K562 (cell line): ENCODE measurements at regions not wholly inside any gene's neighbourhood (a gene's known extent, or its start where the extent isn't known, plus 50 kb on each side); places are given as distances from the start of the nearest gene placed in this dataset.

Experiments used
- CC2D1A ChIP-seq: fragments of 450-650 bp; IDR thresholded peaks from 2 replicates; pipeline ENCODE4 v1.6.1; 2017; ENCODE audit warnings: mild to moderate bottlenecking
- CTBP1 ChIP-seq: fragments of 450-650 bp; IDR thresholded peaks from 2 replicates; pipeline ENCODE4 v1.6.1; 2016; ENCODE audit warnings: borderline replicate concordance
- ELF1 ChIP-seq: fragments of 200-800 bp; sonication (Bioruptor generic); IDR thresholded peaks from 2 replicates; pipeline ENCODE4 v1.6.1; 2016; ENCODE audit warnings: missing genetic modification characterization, missing compliant biosample characterization
- FOSL1 ChIP-seq: fragments of 200-800 bp; sonication (Bioruptor generic); conservative IDR thresholded peaks from 2 replicates; pipeline ENCODE4 v1.6.1; 2016; ENCODE audit warnings: missing genetic modification characterization, missing compliant biosample characterization
- FOXK2 ChIP-seq, 2 experiments: fragments of 450-650 bp; IDR thresholded peaks in 1 of 2; conservative IDR thresholded peaks in 1 of 2; 2 replicates each; pipeline ENCODE4 v1.6.1; 2016; ENCODE audit warnings: low read depth in 2 of 2, mild to moderate bottlenecking in 1 of 2
- MAFG ChIP-seq: fragments of 450-650 bp; conservative IDR thresholded peaks from 2 replicates; pipeline ENCODE4 v1.6.1; 2016; ENCODE audit warnings: missing genetic modification characterization, missing compliant biosample characterization
- MEF2D ChIP-seq: conservative IDR thresholded peaks from 2 replicates; pipeline ENCODE4 v1.6.1; 2016; ENCODE audit warnings: low read depth, missing genetic modification characterization, missing compliant biosample characterization
- NELFE ChIP-seq: IDR thresholded peaks from 2 replicates; pipeline ENCODE4 v1.6.1; 2011; ENCODE audit warnings: mild to moderate bottlenecking; ENCODE audit not compliant: insufficient read depth, insufficient read length
- POLR2AphosphoS2 ChIP-seq: IDR thresholded peaks from 2 replicates; pipeline ENCODE4 v1.6.1; 2012; ENCODE audit warnings: low read length, improper control_type of control experiment
- POLR3A ChIP-seq: IDR thresholded peaks from 2 replicates; pipeline ENCODE4 v1.6.1; 2011; ENCODE audit warnings: borderline replicate concordance, mild to moderate bottlenecking, moderate library complexity; ENCODE audit not compliant: insufficient read length, insufficient read depth; ENCODE audit errors: extremely low read depth
- SP2 ChIP-seq: IDR thresholded peaks from 2 replicates; pipeline ENCODE4 v1.6.1; 2011; ENCODE audit warnings: mild to moderate bottlenecking, low read depth, low read length, moderate library complexity; ENCODE audit not compliant: poor library complexity, severe bottlenecking; ENCODE audit errors: extremely low read depth
- SRSF3 ChIP-seq: fragments of 200-400 bp; formaldehyde crosslinking; IDR thresholded peaks from 2 replicates; pipeline ENCODE4 v1.6.1; 2016; ENCODE audit warnings: mild to moderate bottlenecking, low read length, moderate library complexity; ENCODE audit not compliant: insufficient read depth
- SUPT5H ChIP-seq: fragments of 450-650 bp; IDR thresholded peaks from 2 replicates; pipeline ENCODE4 v1.6.1; 2016
- TAF1 ChIP-seq: IDR thresholded peaks from 2 replicates; pipeline ENCODE4 v1.6.1; 2011; ENCODE audit warnings: mild to moderate bottlenecking, low read length, moderate library complexity; ENCODE audit not compliant: insufficient read depth, control insufficient read depth, severe bottlenecking; ENCODE audit errors: extremely low read depth
- TCFL5 ChIP-seq: fragments of 250-450 bp; sonication (Bioruptor Pico); conservative IDR thresholded peaks from 2 replicates; pipeline ENCODE4 v1.6.1; 2021; ENCODE audit warnings: mild to moderate bottlenecking, moderate library complexity, matching md5 sums
- ZFP36 ChIP-seq: fragments of 150-350 bp; IDR thresholded peaks from 2 replicates; pipeline ENCODE4 v1.6.1; 2018; ENCODE audit warnings: low read length, low read depth; ENCODE audit not compliant: partially characterized antibody
- TF ChIP-seq, protein P1 (sequence below): IDR thresholded peaks from 2 replicates; pipeline ENCODE4 v1.6.1; 2012; ENCODE audit warnings: low read depth, low read length, improper control_type of control experiment, borderline replicate concordance
- TF ChIP-seq, protein P2 (sequence below): sonication (generic); formaldehyde crosslinking; IDR thresholded peaks from 2 replicates; pipeline ENCODE4 v1.8.0; 2023; ENCODE audit warnings: mild to moderate bottlenecking, missing genetic modification reagents
- TF ChIP-seq, protein P3 (sequence below): fragments of 250-450 bp; sonication (Bioruptor Pico); IDR thresholded peaks from 2 replicates; pipeline ENCODE4 v1.8.0; 2022; ENCODE audit warnings: inconsistent platforms

DNA sequence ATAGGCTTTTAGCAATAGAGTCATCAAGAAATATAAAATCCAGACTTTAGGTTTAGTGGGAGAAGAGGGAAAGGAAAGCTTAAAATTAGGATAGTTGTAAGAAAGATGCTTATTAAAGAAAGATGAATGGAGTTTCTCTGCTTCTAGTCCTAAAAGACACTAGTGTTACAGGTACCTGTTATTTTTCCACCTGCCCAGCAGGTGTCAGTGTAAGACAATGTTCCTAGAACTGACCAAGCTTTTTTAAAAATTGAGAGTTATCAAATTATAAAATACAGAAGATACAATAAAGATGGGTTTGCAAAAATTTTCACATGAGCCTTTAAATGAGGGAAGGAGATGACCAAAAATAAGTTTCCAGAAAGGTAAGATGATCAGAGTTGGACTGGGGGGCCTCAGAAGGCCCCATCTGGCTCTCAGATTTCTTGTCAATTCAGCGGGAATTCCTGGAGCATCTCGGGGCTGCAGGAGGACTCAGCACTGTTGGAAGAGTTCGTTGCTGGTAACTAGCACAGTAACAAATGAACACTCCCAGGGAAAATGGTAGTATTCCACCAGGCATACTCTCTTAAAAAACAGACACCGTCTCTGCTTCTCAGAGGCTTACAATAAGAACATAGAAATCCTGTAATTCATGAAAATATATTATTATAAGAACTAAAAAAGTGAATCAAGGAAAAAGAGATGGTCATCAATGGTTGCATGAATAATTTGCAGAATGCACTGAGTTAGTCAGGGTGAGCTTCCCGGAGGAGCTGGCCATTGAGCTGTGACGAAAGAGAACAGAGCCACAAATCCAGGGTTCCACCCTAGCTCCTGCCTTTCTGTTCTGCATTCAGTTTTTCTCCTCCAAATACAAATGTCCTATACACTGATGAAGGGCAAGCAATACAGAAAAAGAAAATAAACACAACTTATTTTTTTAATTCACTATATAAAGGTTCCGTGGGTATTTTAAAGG is 71.8 kb upstream of the PIK3CG start (continued):
- TF ChIP-seq SRSF3 (no peak), SP2 (no peak), FOSL1 (tag) (no peak), MEF2D (tag) (no peak), ZFP36 (peak; percentile 87), NELFE (no peak), CTBP1 (peak; percentile 41; the same call in 1 of the 2 replicates), MAFG (tag) (peak; percentile 70), ELF1 (tag) (0 out of 2 replicates have a peak, but pooled peaks have one; percentile 26), POLR3A (no peak), TAF1 (no peak), SUPT5H (peak; percentile 43), FOXK2 (conservative IDR thresholded peaks at IDR 0.05 in 1 of 2, IDR thresholded peaks at IDR 0.05 in 1 of 2; ENCODE audit: low read depth in 2 of 2) (no peak), TCFL5 (CRISPR knock-in tag) (no peak), POLR2AphosphoS2 (0 out of 2 replicates have a peak, but pooled peaks have one; percentile 30), CC2D1A (peak; percentile 36; the same call in 1 of the 2 replicates)
- TF ChIP-seq, protein P1, sequence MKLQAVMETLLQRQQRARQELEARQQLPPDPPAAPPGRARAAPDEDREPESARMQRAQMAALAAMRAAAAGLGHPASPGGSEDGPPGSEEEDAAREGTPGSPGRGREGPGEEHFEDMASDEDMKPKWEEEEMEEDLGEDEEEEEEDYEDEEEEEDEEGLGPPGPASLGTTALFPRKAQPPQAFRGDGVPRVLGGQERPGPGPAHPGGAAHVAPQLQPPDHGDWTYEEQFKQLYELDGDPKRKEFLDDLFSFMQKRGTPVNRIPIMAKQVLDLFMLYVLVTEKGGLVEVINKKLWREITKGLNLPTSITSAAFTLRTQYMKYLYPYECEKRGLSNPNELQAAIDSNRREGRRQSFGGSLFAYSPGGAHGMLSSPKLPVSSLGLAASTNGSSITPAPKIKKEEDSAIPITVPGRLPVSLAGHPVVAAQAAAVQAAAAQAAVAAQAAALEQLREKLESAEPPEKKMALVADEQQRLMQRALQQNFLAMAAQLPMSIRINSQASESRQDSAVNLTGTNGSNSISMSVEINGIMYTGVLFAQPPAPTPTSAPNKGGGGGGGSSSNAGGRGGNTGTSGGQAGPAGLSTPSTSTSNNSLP: peak; percentile 72; the same call in 1 of the 2 replicates
- TF ChIP-seq, protein P2, sequence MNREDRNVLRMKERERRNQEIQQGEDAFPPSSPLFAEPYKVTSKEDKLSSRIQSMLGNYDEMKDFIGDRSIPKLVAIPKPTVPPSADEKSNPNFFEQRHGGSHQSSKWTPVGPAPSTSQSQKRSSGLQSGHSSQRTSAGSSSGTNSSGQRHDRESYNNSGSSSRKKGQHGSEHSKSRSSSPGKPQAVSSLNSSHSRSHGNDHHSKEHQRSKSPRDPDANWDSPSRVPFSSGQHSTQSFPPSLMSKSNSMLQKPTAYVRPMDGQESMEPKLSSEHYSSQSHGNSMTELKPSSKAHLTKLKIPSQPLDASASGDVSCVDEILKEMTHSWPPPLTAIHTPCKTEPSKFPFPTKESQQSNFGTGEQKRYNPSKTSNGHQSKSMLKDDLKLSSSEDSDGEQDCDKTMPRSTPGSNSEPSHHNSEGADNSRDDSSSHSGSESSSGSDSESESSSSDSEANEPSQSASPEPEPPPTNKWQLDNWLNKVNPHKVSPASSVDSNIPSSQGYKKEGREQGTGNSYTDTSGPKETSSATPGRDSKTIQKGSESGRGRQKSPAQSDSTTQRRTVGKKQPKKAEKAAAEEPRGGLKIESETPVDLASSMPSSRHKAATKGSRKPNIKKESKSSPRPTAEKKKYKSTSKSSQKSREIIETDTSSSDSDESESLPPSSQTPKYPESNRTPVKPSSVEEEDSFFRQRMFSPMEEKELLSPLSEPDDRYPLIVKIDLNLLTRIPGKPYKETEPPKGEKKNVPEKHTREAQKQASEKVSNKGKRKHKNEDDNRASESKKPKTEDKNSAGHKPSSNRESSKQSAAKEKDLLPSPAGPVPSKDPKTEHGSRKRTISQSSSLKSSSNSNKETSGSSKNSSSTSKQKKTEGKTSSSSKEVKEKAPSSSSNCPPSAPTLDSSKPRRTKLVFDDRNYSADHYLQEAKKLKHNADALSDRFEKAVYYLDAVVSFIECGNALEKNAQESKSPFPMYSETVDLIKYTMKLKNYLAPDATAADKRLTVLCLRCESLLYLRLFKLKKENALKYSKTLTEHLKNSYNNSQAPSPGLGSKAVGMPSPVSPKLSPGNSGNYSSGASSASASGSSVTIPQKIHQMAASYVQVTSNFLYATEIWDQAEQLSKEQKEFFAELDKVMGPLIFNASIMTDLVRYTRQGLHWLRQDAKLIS (CRISPR knock-in tag): 0 out of 2 replicates have a peak, but pooled peaks have one; percentile 13
- TF ChIP-seq, protein P3, sequence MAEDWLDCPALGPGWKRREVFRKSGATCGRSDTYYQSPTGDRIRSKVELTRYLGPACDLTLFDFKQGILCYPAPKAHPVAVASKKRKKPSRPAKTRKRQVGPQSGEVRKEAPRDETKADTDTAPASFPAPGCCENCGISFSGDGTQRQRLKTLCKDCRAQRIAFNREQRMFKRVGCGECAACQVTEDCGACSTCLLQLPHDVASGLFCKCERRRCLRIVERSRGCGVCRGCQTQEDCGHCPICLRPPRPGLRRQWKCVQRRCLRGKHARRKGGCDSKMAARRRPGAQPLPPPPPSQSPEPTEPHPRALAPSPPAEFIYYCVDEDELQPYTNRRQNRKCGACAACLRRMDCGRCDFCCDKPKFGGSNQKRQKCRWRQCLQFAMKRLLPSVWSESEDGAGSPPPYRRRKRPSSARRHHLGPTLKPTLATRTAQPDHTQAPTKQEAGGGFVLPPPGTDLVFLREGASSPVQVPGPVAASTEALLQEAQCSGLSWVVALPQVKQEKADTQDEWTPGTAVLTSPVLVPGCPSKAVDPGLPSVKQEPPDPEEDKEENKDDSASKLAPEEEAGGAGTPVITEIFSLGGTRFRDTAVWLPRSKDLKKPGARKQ (CRISPR knock-in tag): no peak
